ENCODE measurements at regions not wholly inside any gene's neighbourhood (a gene's known extent, or its start where the extent isn't known, plus 50 kb on each side); places are given as distances from the start of the nearest gene placed in this dataset.

GRCh38 chr11:112589155-112589554 is 328.5 kb upstream of the PLET1 start:
- TF ChIP-seq, protein P1, sequence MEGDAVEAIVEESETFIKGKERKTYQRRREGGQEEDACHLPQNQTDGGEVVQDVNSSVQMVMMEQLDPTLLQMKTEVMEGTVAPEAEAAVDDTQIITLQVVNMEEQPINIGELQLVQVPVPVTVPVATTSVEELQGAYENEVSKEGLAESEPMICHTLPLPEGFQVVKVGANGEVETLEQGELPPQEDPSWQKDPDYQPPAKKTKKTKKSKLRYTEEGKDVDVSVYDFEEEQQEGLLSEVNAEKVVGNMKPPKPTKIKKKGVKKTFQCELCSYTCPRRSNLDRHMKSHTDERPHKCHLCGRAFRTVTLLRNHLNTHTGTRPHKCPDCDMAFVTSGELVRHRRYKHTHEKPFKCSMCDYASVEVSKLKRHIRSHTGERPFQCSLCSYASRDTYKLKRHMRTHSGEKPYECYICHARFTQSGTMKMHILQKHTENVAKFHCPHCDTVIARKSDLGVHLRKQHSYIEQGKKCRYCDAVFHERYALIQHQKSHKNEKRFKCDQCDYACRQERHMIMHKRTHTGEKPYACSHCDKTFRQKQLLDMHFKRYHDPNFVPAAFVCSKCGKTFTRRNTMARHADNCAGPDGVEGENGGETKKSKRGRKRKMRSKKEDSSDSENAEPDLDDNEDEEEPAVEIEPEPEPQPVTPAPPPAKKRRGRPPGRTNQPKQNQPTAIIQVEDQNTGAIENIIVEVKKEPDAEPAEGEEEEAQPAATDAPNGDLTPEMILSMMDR (IDR thresholded peaks at IDR 0.05), result no peak
- no peak for TF ChIP-seq POLR2A (IDR thresholded peaks at IDR 0.05)
